Kidney (tissue), 13 donors: ENCODE measurements at regions not wholly inside any gene's neighbourhood (a gene's known extent, or its start where the extent isn't known, plus 50 kb on each side); places are given as distances from the start of the nearest gene placed in this dataset.
"Not testable (repeated sequence)": the region's sequence is repeated elsewhere in the genome, so short reads cannot be mapped to it uniquely, and the experiment has no call there.

Experiments
- DNase-seq, 5 donors: peaks; one replicate each; pipeline ENCODE4 v3.0.0-alpha.2; 2013 to 2020
- FAIRE-seq: peaks from 2 replicates; lab custom pipeline; 2012; peaks lifted over from hg19 to GRCh38; lab: Jason Lieb, UNC
- H3K27ac ChIP-seq, 2 donors: one replicate each; pipeline ENCODE4 v1.7.0; 2013; ENCODE audit warnings: low read depth in 2 of 2, low read length in 2 of 2, inconsistent platforms in 1 of 2
- H3K27me3 ChIP-seq: one replicate; pipeline ENCODE4 v1.7.1; 2013; ENCODE audit warnings: low read length, inconsistent platforms; ENCODE audit not compliant: control insufficient read depth, insufficient read depth
- H3K36me3 ChIP-seq, 3 donors: one replicate each; pipeline versions ENCODE4 v1.7.0 to v1.7.1; 2013; ENCODE audit warnings: low read length in 3 of 3, control low read depth in 1 of 3, inconsistent platforms in 1 of 3; ENCODE audit not compliant: insufficient read depth in 3 of 3, control insufficient read depth in 2 of 3
- H3K4me1 ChIP-seq, 3 donors: one replicate each; pipeline versions ENCODE4 v1.7.0 to v1.7.1; 2013; ENCODE audit warnings: low read length in 3 of 3, inconsistent platforms in 1 of 3, low read depth in 1 of 3; ENCODE audit not compliant: control insufficient read depth in 2 of 3, insufficient read depth in 2 of 3
- H3K4me3 ChIP-seq, 3 donors: one replicate each; pipeline versions ENCODE4 v1.7.0 to v1.8.1; 2013; ENCODE audit warnings: low read length in 3 of 3, control low read depth in 1 of 3, inconsistent platforms in 1 of 3
- H3K9ac ChIP-seq, 3 donors: one replicate each; pipeline versions ENCODE4 v1.7.0 to v1.7.1; 2013; ENCODE audit warnings: low read length in 3 of 3, control low read depth in 1 of 3, inconsistent platforms in 1 of 3
- H3K9me3 ChIP-seq, 3 donors: one replicate each; pipeline versions ENCODE4 v1.7.0 to v1.7.1; 2013; ENCODE audit warnings: low read length in 3 of 3, control low read depth in 1 of 3, inconsistent platforms in 1 of 3; ENCODE audit not compliant: control insufficient read depth in 2 of 3, insufficient read depth in 1 of 3
- CTCF ChIP-seq: IDR thresholded peaks from 3 replicates; pipeline ENCODE4 v1.5.1; 2012; ENCODE audit warnings: mild to moderate bottlenecking, moderate library complexity, borderline replicate concordance; ENCODE audit not compliant: insufficient read depth; ENCODE audit errors: extremely low read depth
- intact Hi-C: fragments of 100-400 bp; cut with DNase I; formaldehyde crosslinking; loops from one replicate; pipeline ENCODE4 v1.11.1; 2022
- donor health status: control.
- donor health status: control.
- donor health status: control.
- donor health status: control.
- donor health status: control.
- donor health status: DM: yes; HTN: yes; CAD: no.
- donor health status: Normal renal cell carcinoma (clear cell type).

GRCh38 chr4:26248647-26249046, 72.2 kb upstream of the RBPJ start:
- H3K27me3 ChIP-seq: no peaks in the 10 kb centered on the region
- TF ChIP-seq CTCF: no peak
- H3K36me3 ChIP-seq: no peaks in the 10 kb centered on the region
- no peaks in the 10 kb centered on the region for H3K9me3 ChIP-seq
- no peaks in the 10 kb centered on the region for H3K4me1 ChIP-seq
- H3K9ac ChIP-seq: no peak overlapping the region
- FAIRE-seq (no peak), DNase-seq (peak in 3 of 5 donors; percentile 46 to 84 (median 65))
- intact Hi-C loops: no loop called here
- H3K4me3 ChIP-seq: no peak overlapping the region
- H3K27ac ChIP-seq: no peak overlapping the region

GRCh38 chr4:26252349-26253025, 68.3 kb upstream of the RBPJ start:
- no peak for TF ChIP-seq CTCF
- Histone ChIP-seq H3K27me3 (no peaks in the 10 kb centered on the region), H3K9me3 (no peaks in the 10 kb centered on the region), H3K36me3 (no peaks in the 10 kb centered on the region), H3K9ac (no peak overlapping the region), H3K27ac (no peak overlapping the region), H3K4me3 (no peak overlapping the region), H3K4me1 (no peaks in the 10 kb centered on the region)
- no peak for FAIRE-seq
- peak in 2 of 5 donors; percentile 10 to 27 for DNase-seq
- intact Hi-C loops: no loop called here

- H3K9ac ChIP-seq: no peak overlapping the region
- H3K27ac ChIP-seq: no peak overlapping the region
- no peaks in the 10 kb centered on the region for H3K36me3 ChIP-seq
- H3K4me3 ChIP-seq: no peak overlapping the region
- no peaks in the 10 kb centered on the region for H3K4me1 ChIP-seq
- FAIRE-seq (no peak), DNase-seq (no peak)
- no peaks in the 10 kb centered on the region for H3K9me3 ChIP-seq
- no peak for TF ChIP-seq CTCF
- intact Hi-C loops: no loop called here
- no peaks in the 10 kb centered on the region for H3K27me3 ChIP-seq
These were observed 66.8 kb upstream of the RBPJ start for GRCh38 chr4:26253968-26254367.

GRCh38 chr4:26255989-26256388, 64.8 kb upstream of the RBPJ start:
- DNase-seq (peak in 1 of 5 donors; percentile 11), FAIRE-seq (no peak)
- Histone ChIP-seq H3K9ac (no peak overlapping the region), H3K36me3 (no peaks in the 10 kb centered on the region), H3K27me3 (no peaks in the 10 kb centered on the region), H3K9me3 (no peaks in the 10 kb centered on the region), H3K4me1 (no peaks in the 10 kb centered on the region), H3K4me3 (no peak overlapping the region), H3K27ac (no peak overlapping the region)
- TF ChIP-seq CTCF: no peak
- intact Hi-C loops: no loop called here

- H3K4me3 ChIP-seq, H3K36me3 ChIP-seq, intact Hi-C loops, H3K27me3 ChIP-seq, FAIRE-seq, H3K9me3 ChIP-seq, H3K4me1 ChIP-seq, DNase-seq, H3K9ac ChIP-seq, H3K27ac ChIP-seq: not testable (repeated sequence)
These were observed 63.4 kb upstream of the RBPJ start for GRCh38 chr4:26257444-26257843.
